Liver (tissue), 3 donors: ENCODE measurements at regions not wholly inside any gene's neighbourhood (a gene's known extent, or its start where the extent isn't known, plus 50 kb on each side); places are given as distances from the start of the nearest gene placed in this dataset.

Experiments used
- ATF3 ChIP-seq: IDR thresholded peaks from 2 replicates; pipeline ENCODE4 v1.6.1; 2016; ENCODE audit warnings: antibody characterized with exemption
- CTCF ChIP-seq: fragments of 150-350 bp; IDR thresholded peaks from 2 replicates; pipeline ENCODE4 v1.5.1; 2017; ENCODE audit warnings: improper control_type of control experiment, low read depth, low read length; ENCODE audit not compliant: missing input control
- GABPA ChIP-seq, 2 donors: IDR thresholded peaks in 1 of 2; conservative IDR thresholded peaks in 1 of 2; 2 replicates each; pipeline ENCODE4 v1.6.1; 2016; ENCODE audit warnings: antibody characterized with exemption in 2 of 2, mild to moderate bottlenecking in 1 of 2, moderate library complexity in 1 of 2
- HNF4A ChIP-seq, 2 donors: conservative IDR thresholded peaks; 2 replicates each; pipeline ENCODE4 v1.6.1; 2016; ENCODE audit warnings: antibody characterized with exemption in 2 of 2, mild to moderate bottlenecking in 2 of 2
- HNF4G ChIP-seq: IDR thresholded peaks from 2 replicates; pipeline ENCODE4 v1.6.1; 2016; ENCODE audit warnings: antibody characterized with exemption
- JUND ChIP-seq, 2 donors: IDR thresholded peaks; 2 replicates each; pipeline ENCODE4 v1.6.1; 2016; ENCODE audit warnings: antibody characterized with exemption in 2 of 2
- MAX ChIP-seq: IDR thresholded peaks from 2 replicates; pipeline ENCODE4 v1.6.1; 2016; ENCODE audit warnings: antibody characterized with exemption
- NR2F2 ChIP-seq: IDR thresholded peaks from 2 replicates; pipeline ENCODE4 v1.6.1; 2016; ENCODE audit warnings: antibody characterized with exemption
- RAD21 ChIP-seq, 2 donors: IDR thresholded peaks; 2 replicates each; pipeline ENCODE4 v1.6.1; 2016; ENCODE audit warnings: antibody characterized with exemption in 2 of 2, mild to moderate bottlenecking in 2 of 2
- REST ChIP-seq: IDR thresholded peaks from 2 replicates; pipeline ENCODE4 v1.6.1; 2016; ENCODE audit warnings: antibody characterized with exemption, mild to moderate bottlenecking
- RXRA ChIP-seq, 2 donors: IDR thresholded peaks; 2 replicates each; pipeline ENCODE4 v1.6.1; 2017 to 2018; ENCODE audit warnings: antibody characterized with exemption in 2 of 2, mild to moderate bottlenecking in 1 of 2
- SP1 ChIP-seq: IDR thresholded peaks from 2 replicates; pipeline ENCODE4 v1.6.1; 2018; ENCODE audit warnings: antibody characterized with exemption, mild to moderate bottlenecking
- ZBTB33 ChIP-seq: IDR thresholded peaks from 2 replicates; pipeline ENCODE4 v1.6.1; 2016; ENCODE audit warnings: antibody characterized with exemption
- donor health status: healthy.
- donor health status: healthy.

- TF ChIP-seq MAX, result no peak
- TF ChIP-seq CTCF, result no peak
- no peak for TF ChIP-seq SP1
- TF ChIP-seq ATF3, result no peak
- TF ChIP-seq REST, result no peak
- TF ChIP-seq JUND (IDR thresholded peaks at IDR 0.05), result no peak
- no peak for TF ChIP-seq GABPA (IDR thresholded peaks at IDR 0.05 in 1 of 2, conservative IDR thresholded peaks at IDR 0.05 in 1 of 2)
- TF ChIP-seq ZBTB33, result no peak
- TF ChIP-seq RAD21 (IDR thresholded peaks at IDR 0.05), result no peak
- no peak for TF ChIP-seq HNF4G
- no peak for TF ChIP-seq NR2F2
- no peak for TF ChIP-seq HNF4A (conservative IDR thresholded peaks at IDR 0.05)
- no peak for TF ChIP-seq RXRA (IDR thresholded peaks at IDR 0.05)
These were observed 245.9 kb downstream of the DLL1 start for GRCh38 chr6:170044836-170045562.
